IMR-90 (cell line): ENCODE measurements at regions not wholly inside any gene's neighbourhood (a gene's known extent, or its start where the extent isn't known, plus 50 kb on each side); places are given as distances from the start of the nearest gene placed in this dataset.

ENCODE experiments used
- ATAC-seq: fragments of 200-7000 bp; cut with Tn5 transposase; 2 replicates; pipeline ENCODE4 v1.9.1; 2020; ENCODE audit warnings: low read depth, mild to moderate bottlenecking, moderate library complexity
- BruUV-seq: library from RNA; stranded (reverse); fragments of 400-500 nt; replicated peaks from 2 replicates; lab custom pipeline; 2021; lab: Mats Ljungman, UMichigan
- CTCF ChIA-PET: fragments of 300-600 bp; formaldehyde crosslinking; extraction: SDS; loops from one replicate; lab custom pipeline; 2021; ENCODE audit warnings: antibody characterized with exemption; lab: Yijun Ruan, JAX
- POLR2A ChIA-PET: fragments of 300-600 bp; sonication (Branson Sonifier 250); formaldehyde crosslinking; loops from one replicate; lab custom pipeline; 2022; ENCODE audit warnings: antibody characterized with exemption; ENCODE audit not compliant: unreplicated experiment; lab: Charles Lee
- DNase-seq: peaks from one replicate; pipeline ENCODE4 v3.0.0; 2013
- H2AFZ ChIP-seq: replicated peaks from 2 replicates; pipeline ENCODE3; 2013; ENCODE audit warnings: low read length, mild to moderate bottlenecking; ENCODE audit not compliant: poor library complexity
- H2AK5ac ChIP-seq: 2 replicates; pipeline ENCODE4 v1.6.1; 2013; ENCODE audit warnings: low read depth, low read length, inconsistent platforms
- H2AK9ac ChIP-seq: replicated peaks from 2 replicates; pipeline ENCODE3; 2013; ENCODE audit warnings: mild to moderate bottlenecking, low read depth, low read length, moderate library complexity; ENCODE audit not compliant: poor library complexity
- H2BK120ac ChIP-seq: 2 replicates; pipeline ENCODE4 v1.6.1; 2013; ENCODE audit warnings: low read depth, low read length, inconsistent platforms
- H2BK15ac ChIP-seq: 3 replicates; pipeline ENCODE4 v1.6.1; 2013; ENCODE audit warnings: low read depth, low read length, inconsistent platforms
- H2BK20ac ChIP-seq: 2 replicates; pipeline ENCODE4 v1.6.1; 2013; ENCODE audit warnings: low read depth, mild to moderate bottlenecking, inconsistent platforms, low read length, moderate library complexity
- H2BK5ac ChIP-seq: 2 replicates; pipeline ENCODE4 v1.6.1; 2013; ENCODE audit warnings: mild to moderate bottlenecking, low read depth, low read length, inconsistent platforms; ENCODE audit not compliant: poor library complexity, severe bottlenecking
- H3K14ac ChIP-seq: replicated peaks from 2 replicates; pipeline ENCODE4 v1.6.1; 2013; ENCODE audit warnings: low read depth, low read length, inconsistent platforms
- H3K18ac ChIP-seq: 2 replicates; pipeline ENCODE4 v1.6.1; 2013; ENCODE audit warnings: low read depth, low read length, control low read depth
- H3K23ac ChIP-seq: 2 replicates; pipeline ENCODE4 v1.6.1; 2013; ENCODE audit warnings: low read depth, low read length, inconsistent platforms
- H3K27ac ChIP-seq: 2 replicates; pipeline ENCODE4 v1.5.1; 2013; ENCODE audit warnings: mild to moderate bottlenecking, control low read depth, low read length; ENCODE audit not compliant: insufficient read depth
- H3K27me3 ChIP-seq: 2 replicates; pipeline ENCODE4 v1.6.1; 2013; ENCODE audit warnings: low read length; ENCODE audit not compliant: control insufficient read depth, insufficient read depth
- H3K36me3 ChIP-seq: 2 replicates; pipeline ENCODE4 v1.6.1; 2013; ENCODE audit warnings: low read length, mixed read lengths; ENCODE audit not compliant: control insufficient read depth, insufficient read depth
- H3K4ac ChIP-seq: 2 replicates; pipeline ENCODE4 v1.6.1; 2013; ENCODE audit warnings: low read depth, low read length, inconsistent platforms
- H3K4me1 ChIP-seq: 2 replicates; pipeline ENCODE4 v1.6.1; 2013; ENCODE audit warnings: low read length, mixed read lengths; ENCODE audit not compliant: control insufficient read depth, insufficient read depth
- H3K4me2 ChIP-seq: 2 replicates; pipeline ENCODE4 v1.6.1; 2013; ENCODE audit warnings: low read depth, mild to moderate bottlenecking, control low read depth, low read length, moderate library complexity
- H3K4me3 ChIP-seq: 2 replicates; pipeline ENCODE4 v1.5.1; 2013; ENCODE audit warnings: low read depth, mild to moderate bottlenecking, control low read depth, low read length, moderate library complexity; ENCODE audit not compliant: insufficient read depth
- H3K56ac ChIP-seq: 2 replicates; pipeline ENCODE4 v1.6.1; 2013; ENCODE audit warnings: low read length, inconsistent platforms; ENCODE audit not compliant: insufficient read depth; ENCODE audit errors: extremely low read depth
- H3K79me1 ChIP-seq, 2 experiments: 2 replicates each; pipeline ENCODE4 v1.6.1; 2013; ENCODE audit warnings: low read length in 2 of 2, inconsistent platforms in 1 of 2, low read depth in 1 of 2
- H3K9ac ChIP-seq: 2 replicates; pipeline ENCODE4 v1.6.1; 2013; ENCODE audit warnings: low read depth, low read length, control low read depth
- H3K9me1 ChIP-seq: 2 replicates; pipeline ENCODE4 v1.6.1; 2013; ENCODE audit warnings: low read length, inconsistent platforms; ENCODE audit not compliant: insufficient read depth
- H3K9me3 ChIP-seq: 2 replicates; pipeline ENCODE4 v1.6.1; 2013; ENCODE audit warnings: low read length; ENCODE audit not compliant: control insufficient read depth, insufficient read depth
- H4K20me1 ChIP-seq: 2 replicates; pipeline ENCODE4 v1.6.1; 2013; ENCODE audit warnings: low read length, inconsistent platforms; ENCODE audit not compliant: insufficient read depth
- H4K5ac ChIP-seq: 2 replicates; pipeline ENCODE4 v1.6.1; 2013; ENCODE audit warnings: mild to moderate bottlenecking, low read depth, low read length, control low read depth
- H4K8ac ChIP-seq, 2 experiments: 2 replicates each; pipeline ENCODE4 v1.6.1; 2013; ENCODE audit warnings: low read depth in 2 of 2, low read length in 2 of 2, control low read depth in 1 of 2, inconsistent platforms in 1 of 2
- H4K91ac ChIP-seq: 2 replicates; pipeline ENCODE4 v1.6.1; 2013; ENCODE audit warnings: low read depth, low read length, inconsistent platforms; ENCODE audit not compliant: insufficient read depth
- BHLHE40 ChIP-seq: fragments of 150-350 bp; IDR thresholded peaks from 2 replicates; pipeline ENCODE4 v1.6.1; 2016; ENCODE audit warnings: mild to moderate bottlenecking, low read depth, low read length
- CEBPB ChIP-seq: IDR thresholded peaks from 2 replicates; pipeline ENCODE4 v1.6.1; 2012; ENCODE audit warnings: low read depth, low read length, improper control_type of control experiment
- CHD1 ChIP-seq: IDR thresholded peaks from 2 replicates; pipeline ENCODE4 v1.6.1; 2012; ENCODE audit warnings: low read depth, low read length, improper control_type of control experiment
- CTCF ChIP-seq: conservative IDR thresholded peaks from 2 replicates; pipeline ENCODE4 v1.5.1; 2012; ENCODE audit warnings: mild to moderate bottlenecking, low read depth, low read length, improper control_type of control experiment
- ELK1 ChIP-seq: fragments of 150-350 bp; IDR thresholded peaks from 2 replicates; pipeline ENCODE4 v1.6.1; 2016; ENCODE audit warnings: low read depth, mild to moderate bottlenecking, low read length, moderate library complexity, borderline replicate concordance
- FOS ChIP-seq: fragments of 150-350 bp; IDR thresholded peaks from 2 replicates; pipeline ENCODE4 v1.6.1; 2016; ENCODE audit warnings: low read depth, low read length
- MAFK ChIP-seq: IDR thresholded peaks from 2 replicates; pipeline ENCODE4 v1.6.1; 2012; ENCODE audit warnings: low read depth, low read length, improper control_type of control experiment
- POLR2A ChIP-seq: IDR thresholded peaks from 2 replicates; pipeline ENCODE4 v1.6.1; 2012; ENCODE audit warnings: mild to moderate bottlenecking, low read depth, low read length
- RAD21 ChIP-seq: IDR thresholded peaks from 2 replicates; pipeline ENCODE4 v1.6.1; 2012; ENCODE audit warnings: low read length, improper control_type of control experiment
- RCOR1 ChIP-seq: IDR thresholded peaks from 2 replicates; pipeline ENCODE4 v1.6.1; 2012; ENCODE audit warnings: mild to moderate bottlenecking, low read length, improper control_type of control experiment; ENCODE audit not compliant: insufficient replicate concordance
- RFX5 ChIP-seq: IDR thresholded peaks from 2 replicates; pipeline ENCODE4 v1.8.0; 2012; ENCODE audit warnings: low read depth, mild to moderate bottlenecking, low read length, moderate library complexity
- WGBS, 2 experiments: methylation state at CpG; one replicate each; pipeline versions ENCODE4 v1.1.5 to v1.1.7; 2013; ENCODE audit warnings: missing lambda C conversion rate in 2 of 2; ENCODE audit not compliant: insufficient read length in 1 of 2; ENCODE audit errors: extremely low coverage in 2 of 2; 5-methylcytosine and 5-hydroxymethylcytosine counted together
- dilution Hi-C: fragments of 300-500 bp; cut with HindIII; formaldehyde crosslinking; loops from one replicate; pipeline ENCODE4 v1.14.3; 2018; ENCODE audit warnings: low sequenced_read_pairs; ENCODE audit not compliant: unreplicated experiment
- in situ Hi-C: fragments of 300-500 bp; cut with MboI; formaldehyde crosslinking; loops from 3 replicates; pipeline ENCODE4 v1.14.3; 2019; ENCODE audit warnings: low sequenced_read_pairs, inconsistent platforms, mixed read lengths
- intact Hi-C: fragments of 100-400 bp; cut with micrococcal nuclease; formaldehyde crosslinking; loops from 2 replicates; pipeline ENCODE4 v1.10.0; 2022
- TF ChIP-seq, protein P1 (sequence below): fragments of 150-350 bp; IDR thresholded peaks from 2 replicates; pipeline ENCODE4 v1.6.1; 2017; ENCODE audit warnings: mild to moderate bottlenecking, antibody characterized with exemption, low read length, low read depth

DNA sequence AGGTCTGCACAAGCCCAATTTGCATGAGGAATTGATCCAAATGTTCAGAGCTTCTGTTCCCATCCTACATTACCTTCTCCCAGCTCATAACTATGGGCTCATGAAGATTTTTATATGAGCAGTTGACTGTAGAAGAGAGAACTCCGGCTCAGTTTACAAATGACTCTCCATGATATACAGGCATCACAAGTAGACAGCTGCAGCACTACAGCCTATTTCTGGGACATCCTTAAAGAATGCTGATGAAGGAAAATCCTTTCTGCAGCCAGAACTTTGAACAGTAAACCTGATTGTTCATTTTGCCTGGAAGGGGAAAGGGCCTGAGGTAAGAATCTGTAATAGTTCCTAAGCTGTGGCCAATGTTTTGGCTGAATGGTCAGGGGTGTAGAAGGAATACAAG, 174.1 kb upstream of the CXCL13 start:
- TF ChIP-seq CHD1: no peak
- no peak for TF ChIP-seq MAFK
- no peak for TF ChIP-seq RCOR1
- TF ChIP-seq ELK1: no peak
- no peak for TF ChIP-seq FOS
- TF ChIP-seq, protein P1, sequence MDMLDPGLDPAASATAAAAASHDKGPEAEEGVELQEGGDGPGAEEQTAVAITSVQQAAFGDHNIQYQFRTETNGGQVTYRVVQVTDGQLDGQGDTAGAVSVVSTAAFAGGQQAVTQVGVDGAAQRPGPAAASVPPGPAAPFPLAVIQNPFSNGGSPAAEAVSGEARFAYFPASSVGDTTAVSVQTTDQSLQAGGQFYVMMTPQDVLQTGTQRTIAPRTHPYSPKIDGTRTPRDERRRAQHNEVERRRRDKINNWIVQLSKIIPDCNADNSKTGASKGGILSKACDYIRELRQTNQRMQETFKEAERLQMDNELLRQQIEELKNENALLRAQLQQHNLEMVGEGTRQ: no peak
- no peak for TF ChIP-seq RFX5
- TF ChIP-seq CEBPB: no peak
- TF ChIP-seq CTCF: no peak
- no peak for TF ChIP-seq RAD21
- TF ChIP-seq BHLHE40: no peak
- no peak for TF ChIP-seq POLR2A
- Histone ChIP-seq H2BK120ac (no peak overlapping the region), H3K27ac (no peak overlapping the region), H2BK5ac (no peak overlapping the region), H4K5ac (no peak overlapping the region), H3K14ac (no peak overlapping the region), H3K9ac (no peak overlapping the region), H3K9me1 (no peaks in the 10 kb centered on the region), H3K36me3 (no peaks in the 10 kb centered on the region), H3K27me3 (no peaks in the 10 kb centered on the region; the same call in 1 of the 2 replicates), H3K4me3 (no peak overlapping the region), H4K91ac (no peak overlapping the region), H4K8ac (no peak overlapping the region), H2BK20ac (no peak overlapping the region), H3K9me3 (no peaks in the 10 kb centered on the region), H2AK9ac (no peak overlapping the region), H2AK5ac (no peak overlapping the region), H3K18ac (no peak overlapping the region), H3K4me2 (no peak overlapping the region), H3K4ac (no peak overlapping the region), H3K23ac (no peak overlapping the region), H3K56ac (no peak overlapping the region), H4K20me1 (no peaks in the 10 kb centered on the region), H3K4me1 (no peaks in the 10 kb centered on the region), H2BK15ac (no peak overlapping the region), H3K79me1 (no peaks in the 10 kb centered on the region), H2AFZ (no peak overlapping the region)
- ChIA-PET CTCF (no interaction called here), POLR2A (no interaction called here)
- intact Hi-C loops: no loop called here
- dilution Hi-C loops: no loop called here
- ATAC-seq (no peak), DNase-seq (no peak)
- WGBS, 2 experiments: no CpG with 5 or more reads among the region's 1 CpG
- no TSS peak for BruUV-seq
- in situ Hi-C loops: no loop called here
